CD4-positive, alpha-beta T cell treated with Interleukin-2 at 100 ng/mL for 4 hours (primary cell): ENCODE measurements at regions not wholly inside any gene's neighbourhood (a gene's known extent, or its start where the extent isn't known, plus 50 kb on each side); places are given as distances from the start of the nearest gene placed in this dataset.

Experiments used
- DNase-seq: peaks from one replicate; pipeline ENCODE4 v3.0.0-alpha.2; 2020; ENCODE audit warnings: low spot score

GRCh38 chr2:221169724-221170123 lies 402.4 kb downstream of the EPHA4 start:
- no peak for DNase-seq

- DNase-seq = no peak
Observed at GRCh38 chr2:221170548-221170947, 401.6 kb downstream of the EPHA4 start.

- DNase-seq = no peak
Observed at GRCh38 chr2:221176667-221177066, 395.4 kb downstream of the EPHA4 start.

- no peak for DNase-seq
Observed at GRCh38 chr2:221178139-221178538, 394.0 kb downstream of the EPHA4 start.

GRCh38 chr2:221186873-221187272 lies 385.2 kb downstream of the EPHA4 start:
- DNase-seq = no peak

- no peak for DNase-seq
Observed at GRCh38 chr2:221189431-221190067, 382.6 kb downstream of the EPHA4 start.

- no peak for DNase-seq
Observed at GRCh38 chr2:221195829-221196228, 376.3 kb downstream of the EPHA4 start.

- no peak for DNase-seq
Observed at GRCh38 chr2:221197225-221197856, 374.8 kb downstream of the EPHA4 start.

GRCh38 chr2:221198309-221198708 lies 373.8 kb downstream of the EPHA4 start:
- no peak for DNase-seq

- DNase-seq = no peak
Observed at GRCh38 chr2:221200184-221200839, 371.8 kb downstream of the EPHA4 start.

- DNase-seq = no peak
Observed at GRCh38 chr2:221202431-221202830, 369.7 kb downstream of the EPHA4 start.

GRCh38 chr2:221203125-221203524 lies 369.0 kb downstream of the EPHA4 start:
- DNase-seq = no peak

- DNase-seq = no peak
Observed at GRCh38 chr2:221203856-221204255, 368.2 kb downstream of the EPHA4 start.

GRCh38 chr2:221204699-221205098 lies 367.4 kb downstream of the EPHA4 start:
- DNase-seq = no peak

GRCh38 chr2:221205103-221205673 lies 366.9 kb downstream of the EPHA4 start:
- no peak for DNase-seq

- DNase-seq = no peak
Observed at GRCh38 chr2:221210686-221211085, 361.4 kb downstream of the EPHA4 start.

GRCh38 chr2:221211653-221212052 lies 360.5 kb downstream of the EPHA4 start:
- no peak for DNase-seq

- no peak for DNase-seq
Observed at GRCh38 chr2:221212105-221212504, 360.0 kb downstream of the EPHA4 start.

GRCh38 chr2:221215487-221215886 lies 356.6 kb downstream of the EPHA4 start:
- DNase-seq = no peak

- no peak for DNase-seq
Observed at GRCh38 chr2:221216636-221217035, 355.5 kb downstream of the EPHA4 start.

GRCh38 chr2:221225752-221226151 lies 346.4 kb downstream of the EPHA4 start:
- DNase-seq = no peak

GRCh38 chr2:221228214-221228769 lies 343.8 kb downstream of the EPHA4 start:
- no peak for DNase-seq

- no peak for DNase-seq
Observed at GRCh38 chr2:221229099-221229498, 343.0 kb downstream of the EPHA4 start.
